SU-DHL-6 (cell line): ENCODE measurements at regions not wholly inside any gene's neighbourhood (a gene's known extent, or its start where the extent isn't known, plus 50 kb on each side); places are given as distances from the start of the nearest gene placed in this dataset.

Experiments
- H2AFZ ChIP-seq: fragments of 200-600 bp; sonication (generic); 2 replicates; pipeline ENCODE4 v1.6.1; 2014; ENCODE audit warnings: low read depth, mild to moderate bottlenecking, moderate library complexity, mixed read lengths, antibody characterized with exemption, low read length; ENCODE audit not compliant: severe bottlenecking
- H3F3A ChIP-seq: fragments of 200-600 bp; shearing (Covaris generic); 2 replicates; pipeline ENCODE4 v1.6.0; 2016; ENCODE audit warnings: antibody characterized with exemption, mild to moderate bottlenecking; ENCODE audit not compliant: insufficient read depth
- H3K27ac ChIP-seq: fragments of 200-600 bp; sonication (generic); 2 replicates; pipeline ENCODE4 v1.5.1; 2016; ENCODE audit warnings: low read depth, mild to moderate bottlenecking, low read length, moderate library complexity, mixed read lengths
- H3K27me3 ChIP-seq: fragments of 200-600 bp; sonication (generic), shearing (Covaris generic); 2 replicates; pipeline ENCODE4 v1.6.0; 2014; ENCODE audit warnings: mild to moderate bottlenecking, low read length
- H3K36me3 ChIP-seq: fragments of 200-600 bp; sonication (generic); 2 replicates; pipeline ENCODE4 v1.6.1; 2014; ENCODE audit warnings: mild to moderate bottlenecking, low read length, mixed read lengths
- H3K4me2 ChIP-seq: fragments of 300-600, 200-600 bp; shearing (Covaris generic), sonication (generic); 2 replicates; pipeline ENCODE4 v1.6.0; 2014; ENCODE audit warnings: low read length, low read depth, mild to moderate bottlenecking; ENCODE audit not compliant: poor library complexity, severe bottlenecking
- H3K4me3 ChIP-seq: fragments of 200-600 bp; sonication (generic); 2 replicates; pipeline ENCODE4 v1.5.1; 2014; ENCODE audit warnings: antibody characterized with exemption, low read length, mild to moderate bottlenecking, mixed read lengths; ENCODE audit not compliant: insufficient read depth, poor library complexity, severe bottlenecking
- H3K79me2 ChIP-seq: fragments of 200-600 bp; sonication (generic); 2 replicates; pipeline ENCODE4 v1.6.1; 2014; ENCODE audit warnings: mild to moderate bottlenecking, low read length, moderate library complexity; ENCODE audit not compliant: insufficient read depth
- H3K9ac ChIP-seq: fragments of 200-600 bp; sonication (generic); 2 replicates; pipeline ENCODE4 v1.7.0; 2014; ENCODE audit warnings: mild to moderate bottlenecking, low read length
- H3K9me2 ChIP-seq: fragments of 200-600 bp; sonication (generic); replicated peaks from 2 replicates; pipeline ENCODE4 v1.6.1; 2014; ENCODE audit warnings: low read length; ENCODE audit not compliant: insufficient read depth
- H3K9me3 ChIP-seq: fragments of 200-600 bp; sonication (generic); 2 replicates; pipeline ENCODE4 v1.6.1; 2014; ENCODE audit warnings: low read length, mixed read lengths; ENCODE audit not compliant: insufficient read depth
- H4K20me1 ChIP-seq: fragments of 200-600 bp; sonication (generic); 2 replicates; pipeline ENCODE4 v1.6.1; 2014; ENCODE audit warnings: low read depth, mild to moderate bottlenecking, antibody characterized with exemption, low read length, moderate library complexity, mixed read lengths
- EZH2phosphoT487 ChIP-seq: fragments of 200-600 bp; sonication (generic), shearing (Covaris generic); conservative IDR thresholded peaks from 2 replicates; pipeline ENCODE4 v1.6.1; 2018; ENCODE audit warnings: mild to moderate bottlenecking, antibody characterized with exemption, low read length, moderate library complexity, mixed read lengths
- TF ChIP-seq, protein P1 (sequence below): fragments of 200-600 bp; sonication (generic); IDR thresholded peaks from one replicate; pipeline ENCODE4 v1.5.1; 2017; ENCODE audit warnings: antibody characterized with exemption, mild to moderate bottlenecking, low read length, moderate library complexity; ENCODE audit not compliant: insufficient read depth, poor library complexity, severe bottlenecking

DNA sequence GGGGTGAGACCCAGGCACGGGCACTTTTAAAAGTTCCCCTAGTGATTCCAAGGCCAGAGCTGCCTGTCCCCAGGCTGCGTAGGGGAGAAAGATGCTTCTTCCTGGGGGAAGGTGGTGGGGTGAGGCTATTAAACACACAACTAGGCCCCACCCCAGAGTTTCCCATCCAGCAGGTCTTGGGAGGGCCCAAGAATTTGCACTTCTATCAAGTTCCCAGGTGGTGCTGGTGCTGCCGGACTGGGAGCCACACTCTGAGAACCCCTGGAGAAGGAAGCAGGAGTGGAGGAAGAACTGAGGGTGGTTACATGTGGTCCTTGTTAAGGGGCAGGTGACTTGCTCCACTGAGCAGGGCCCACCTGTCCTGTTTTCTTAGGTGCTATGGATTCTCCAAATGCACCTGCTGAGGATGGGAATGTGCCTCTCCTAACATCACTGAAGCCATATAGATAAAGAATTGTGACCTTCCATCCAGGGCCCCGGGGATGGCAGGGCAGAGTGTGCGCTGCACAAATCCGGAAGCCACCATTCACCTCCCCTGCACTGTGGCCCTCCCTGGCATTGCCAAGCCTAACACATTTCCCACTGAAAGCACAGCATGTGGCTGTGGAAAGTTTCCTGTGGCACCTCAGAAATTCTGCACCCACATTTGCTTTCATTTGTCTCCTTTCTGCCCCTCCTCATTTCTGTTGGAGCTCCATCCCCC, 111.5 kb upstream of the MEF2A start:
- Histone ChIP-seq H3K9ac (no peak overlapping the region), H4K20me1 (no peaks in the 10 kb centered on the region), H3K27ac (no peak overlapping the region), H3K9me2 (no peaks in the 10 kb centered on the region), H3F3A (no peaks in the 10 kb centered on the region), H3K4me3 (no peak overlapping the region), H3K27me3 (no peaks in the 10 kb centered on the region), H2AFZ (no peak overlapping the region), H3K9me3 (no peaks in the 10 kb centered on the region), H3K79me2 (no peaks in the 10 kb centered on the region), H3K4me2 (no peak overlapping the region), H3K36me3 (no peaks in the 10 kb centered on the region)
- no peak for TF ChIP-seq EZH2phosphoT487
- TF ChIP-seq, protein P1, sequence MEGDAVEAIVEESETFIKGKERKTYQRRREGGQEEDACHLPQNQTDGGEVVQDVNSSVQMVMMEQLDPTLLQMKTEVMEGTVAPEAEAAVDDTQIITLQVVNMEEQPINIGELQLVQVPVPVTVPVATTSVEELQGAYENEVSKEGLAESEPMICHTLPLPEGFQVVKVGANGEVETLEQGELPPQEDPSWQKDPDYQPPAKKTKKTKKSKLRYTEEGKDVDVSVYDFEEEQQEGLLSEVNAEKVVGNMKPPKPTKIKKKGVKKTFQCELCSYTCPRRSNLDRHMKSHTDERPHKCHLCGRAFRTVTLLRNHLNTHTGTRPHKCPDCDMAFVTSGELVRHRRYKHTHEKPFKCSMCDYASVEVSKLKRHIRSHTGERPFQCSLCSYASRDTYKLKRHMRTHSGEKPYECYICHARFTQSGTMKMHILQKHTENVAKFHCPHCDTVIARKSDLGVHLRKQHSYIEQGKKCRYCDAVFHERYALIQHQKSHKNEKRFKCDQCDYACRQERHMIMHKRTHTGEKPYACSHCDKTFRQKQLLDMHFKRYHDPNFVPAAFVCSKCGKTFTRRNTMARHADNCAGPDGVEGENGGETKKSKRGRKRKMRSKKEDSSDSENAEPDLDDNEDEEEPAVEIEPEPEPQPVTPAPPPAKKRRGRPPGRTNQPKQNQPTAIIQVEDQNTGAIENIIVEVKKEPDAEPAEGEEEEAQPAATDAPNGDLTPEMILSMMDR: no peak

DNA sequence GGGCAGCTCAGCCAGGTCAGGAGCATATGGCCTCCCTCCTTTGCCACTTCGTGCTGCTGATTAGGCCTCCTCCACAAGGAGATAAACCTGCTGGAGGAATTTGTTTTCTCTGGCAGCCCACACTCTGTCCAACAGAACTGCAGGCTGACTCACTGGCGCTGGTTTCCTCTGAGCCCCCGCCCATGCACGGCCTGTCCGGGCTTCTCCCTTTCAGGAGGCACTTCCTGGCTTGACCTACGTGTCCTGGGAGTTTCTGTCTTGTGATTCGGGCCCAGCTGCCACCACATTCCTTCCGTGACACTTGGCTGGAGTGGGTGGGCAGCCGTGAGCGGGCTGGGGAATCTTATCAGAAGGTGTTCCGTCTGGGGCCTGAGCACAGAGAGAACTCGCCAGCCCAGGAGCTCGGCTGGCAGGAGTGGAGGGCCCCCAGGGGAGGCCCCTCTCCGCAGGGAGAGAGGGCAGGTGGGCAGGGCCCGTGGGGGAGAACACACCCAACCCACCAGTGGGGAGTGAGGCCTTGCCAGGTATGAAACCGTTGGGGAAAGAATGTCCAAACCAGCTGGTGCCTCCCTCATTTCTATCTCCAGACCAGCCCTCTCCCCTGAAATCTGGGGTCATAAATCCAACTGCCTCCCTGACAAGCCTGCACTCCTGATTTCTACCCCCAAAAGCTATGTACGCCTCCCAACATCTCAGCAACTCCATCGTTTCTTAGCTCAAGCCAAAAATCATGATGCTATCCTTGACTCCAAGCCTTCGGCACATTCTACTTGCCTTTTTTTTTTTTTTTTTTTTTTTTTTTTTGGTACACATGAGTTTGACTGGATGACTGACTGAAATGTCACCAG, 110.6 kb upstream of the MEF2A start:
- Histone ChIP-seq H2AFZ (no peak overlapping the region), H3K4me2 (no peak overlapping the region), H3K9ac (no peak overlapping the region)

DNA sequence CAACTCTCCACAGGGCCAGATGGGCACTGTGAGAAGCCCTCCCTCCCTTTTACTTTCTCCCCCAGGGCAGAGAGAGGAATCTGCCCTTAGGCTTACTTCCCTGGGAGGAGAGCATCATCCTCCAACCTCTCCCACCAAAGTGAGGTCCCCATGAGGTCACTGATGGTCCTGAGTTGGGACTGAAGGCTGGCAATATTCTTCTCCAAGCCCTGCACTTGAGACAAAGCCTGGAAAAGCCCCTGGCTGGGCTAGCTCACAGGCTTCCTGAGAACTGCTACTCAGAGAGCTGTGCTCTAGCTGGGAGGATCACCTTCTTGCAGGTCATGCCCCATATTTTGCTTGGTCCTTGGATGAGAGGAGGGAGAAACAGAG, 110.0 kb upstream of the MEF2A start:
- Histone ChIP-seq H3K4me2 (no peak overlapping the region), H3K9me2 (no peaks in the 10 kb centered on the region), H3K4me3 (no peak overlapping the region), H3K36me3 (no peaks in the 10 kb centered on the region), H3K27ac (no peak overlapping the region), H3K27me3 (no peaks in the 10 kb centered on the region), H2AFZ (no peak overlapping the region), H4K20me1 (no peaks in the 10 kb centered on the region), H3F3A (no peaks in the 10 kb centered on the region), H3K9me3 (no peaks in the 10 kb centered on the region), H3K79me2 (no peaks in the 10 kb centered on the region), H3K9ac (no peak overlapping the region)
- no peak for TF ChIP-seq EZH2phosphoT487
- TF ChIP-seq, protein P1: no peak

More for the DNA sequence above, 110.6 kb upstream of the MEF2A start:
- Histone ChIP-seq H3K4me3 (no peak overlapping the region), H3F3A (no peaks in the 10 kb centered on the region), H3K27ac (no peak overlapping the region), H3K79me2 (no peaks in the 10 kb centered on the region), H4K20me1 (no peaks in the 10 kb centered on the region), H3K27me3 (no peaks in the 10 kb centered on the region), H3K36me3 (no peaks in the 10 kb centered on the region), H3K9me3 (no peaks in the 10 kb centered on the region), H3K9me2 (no peaks in the 10 kb centered on the region)
- no peak for TF ChIP-seq EZH2phosphoT487
- TF ChIP-seq, protein P1: no peak
